IMR-90 (cell line): ENCODE measurements at regions not wholly inside any gene's neighbourhood (a gene's known extent, or its start where the extent isn't known, plus 50 kb on each side); places are given as distances from the start of the nearest gene placed in this dataset.

Experiments used
- BHLHE40 ChIP-seq: fragments of 150-350 bp; IDR thresholded peaks from 2 replicates; pipeline ENCODE4 v1.6.1; 2016; ENCODE audit warnings: mild to moderate bottlenecking, low read depth, low read length
- CEBPB ChIP-seq: IDR thresholded peaks from 2 replicates; pipeline ENCODE4 v1.6.1; 2012; ENCODE audit warnings: low read depth, low read length, improper control_type of control experiment
- CHD1 ChIP-seq: IDR thresholded peaks from 2 replicates; pipeline ENCODE4 v1.6.1; 2012; ENCODE audit warnings: low read depth, low read length, improper control_type of control experiment
- FOS ChIP-seq: fragments of 150-350 bp; IDR thresholded peaks from 2 replicates; pipeline ENCODE4 v1.6.1; 2016; ENCODE audit warnings: low read depth, low read length
- MAFK ChIP-seq: IDR thresholded peaks from 2 replicates; pipeline ENCODE4 v1.6.1; 2012; ENCODE audit warnings: low read depth, low read length, improper control_type of control experiment
- NFE2L2 ChIP-seq: fragments of 150-350 bp; IDR thresholded peaks from 2 replicates; pipeline ENCODE4 v1.6.1; 2016; ENCODE audit warnings: low read depth, mild to moderate bottlenecking, low read length
- POLR2A ChIP-seq: IDR thresholded peaks from 2 replicates; pipeline ENCODE4 v1.6.1; 2012; ENCODE audit warnings: mild to moderate bottlenecking, low read depth, low read length
- RAD21 ChIP-seq: IDR thresholded peaks from 2 replicates; pipeline ENCODE4 v1.6.1; 2012; ENCODE audit warnings: low read length, improper control_type of control experiment
- RCOR1 ChIP-seq: IDR thresholded peaks from 2 replicates; pipeline ENCODE4 v1.6.1; 2012; ENCODE audit warnings: mild to moderate bottlenecking, low read length, improper control_type of control experiment; ENCODE audit not compliant: insufficient replicate concordance
- SMC3 ChIP-seq: fragments of 150-350 bp; IDR thresholded peaks from 2 replicates; pipeline ENCODE4 v1.6.1; 2016; ENCODE audit warnings: low read depth, mild to moderate bottlenecking, antibody characterized with exemption, low read length, moderate library complexity
- TF ChIP-seq, protein P1 (sequence below): conservative IDR thresholded peaks from 2 replicates; pipeline ENCODE4 v1.5.1; 2012; ENCODE audit warnings: mild to moderate bottlenecking, low read depth, low read length, improper control_type of control experiment
- TF ChIP-seq, protein P2 (sequence below): fragments of 150-350 bp; IDR thresholded peaks from 2 replicates; pipeline ENCODE4 v1.6.1; 2016; ENCODE audit warnings: low read depth, mild to moderate bottlenecking, low read length, moderate library complexity, borderline replicate concordance
- TF ChIP-seq, protein P3 (sequence below): fragments of 150-350 bp; IDR thresholded peaks from 2 replicates; pipeline ENCODE4 v1.6.1; 2017; ENCODE audit warnings: mild to moderate bottlenecking, antibody characterized with exemption, low read length, low read depth

DNA sequence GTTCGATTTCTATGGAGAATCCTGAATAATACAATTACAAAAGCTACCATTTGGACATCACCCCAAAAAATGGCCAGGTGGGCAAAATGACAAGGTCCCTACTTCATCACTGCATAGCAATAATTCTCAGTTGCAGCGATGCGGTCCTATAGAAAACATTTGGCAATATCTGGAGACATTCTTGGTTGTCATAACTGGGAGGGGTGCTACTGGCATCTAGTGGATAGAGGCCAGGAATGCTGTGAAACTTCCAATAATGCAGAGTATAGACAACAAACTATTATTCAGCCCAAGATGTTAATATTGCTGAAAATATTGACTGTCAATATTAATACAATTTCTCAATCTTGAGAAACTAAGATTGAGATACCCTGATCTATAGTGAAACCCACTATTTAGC, 637.8 kb upstream of the PKDCC start:
- TF ChIP-seq, protein P1, sequence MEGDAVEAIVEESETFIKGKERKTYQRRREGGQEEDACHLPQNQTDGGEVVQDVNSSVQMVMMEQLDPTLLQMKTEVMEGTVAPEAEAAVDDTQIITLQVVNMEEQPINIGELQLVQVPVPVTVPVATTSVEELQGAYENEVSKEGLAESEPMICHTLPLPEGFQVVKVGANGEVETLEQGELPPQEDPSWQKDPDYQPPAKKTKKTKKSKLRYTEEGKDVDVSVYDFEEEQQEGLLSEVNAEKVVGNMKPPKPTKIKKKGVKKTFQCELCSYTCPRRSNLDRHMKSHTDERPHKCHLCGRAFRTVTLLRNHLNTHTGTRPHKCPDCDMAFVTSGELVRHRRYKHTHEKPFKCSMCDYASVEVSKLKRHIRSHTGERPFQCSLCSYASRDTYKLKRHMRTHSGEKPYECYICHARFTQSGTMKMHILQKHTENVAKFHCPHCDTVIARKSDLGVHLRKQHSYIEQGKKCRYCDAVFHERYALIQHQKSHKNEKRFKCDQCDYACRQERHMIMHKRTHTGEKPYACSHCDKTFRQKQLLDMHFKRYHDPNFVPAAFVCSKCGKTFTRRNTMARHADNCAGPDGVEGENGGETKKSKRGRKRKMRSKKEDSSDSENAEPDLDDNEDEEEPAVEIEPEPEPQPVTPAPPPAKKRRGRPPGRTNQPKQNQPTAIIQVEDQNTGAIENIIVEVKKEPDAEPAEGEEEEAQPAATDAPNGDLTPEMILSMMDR: no peak
- TF ChIP-seq POLR2A (no peak), RAD21 (no peak), RCOR1 (no peak), SMC3 (no peak), NFE2L2 (no peak), BHLHE40 (no peak), CEBPB (no peak), MAFK (no peak), CHD1 (no peak), FOS (no peak)
- TF ChIP-seq, protein P2, sequence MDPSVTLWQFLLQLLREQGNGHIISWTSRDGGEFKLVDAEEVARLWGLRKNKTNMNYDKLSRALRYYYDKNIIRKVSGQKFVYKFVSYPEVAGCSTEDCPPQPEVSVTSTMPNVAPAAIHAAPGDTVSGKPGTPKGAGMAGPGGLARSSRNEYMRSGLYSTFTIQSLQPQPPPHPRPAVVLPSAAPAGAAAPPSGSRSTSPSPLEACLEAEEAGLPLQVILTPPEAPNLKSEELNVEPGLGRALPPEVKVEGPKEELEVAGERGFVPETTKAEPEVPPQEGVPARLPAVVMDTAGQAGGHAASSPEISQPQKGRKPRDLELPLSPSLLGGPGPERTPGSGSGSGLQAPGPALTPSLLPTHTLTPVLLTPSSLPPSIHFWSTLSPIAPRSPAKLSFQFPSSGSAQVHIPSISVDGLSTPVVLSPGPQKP: no peak
- TF ChIP-seq, protein P3, sequence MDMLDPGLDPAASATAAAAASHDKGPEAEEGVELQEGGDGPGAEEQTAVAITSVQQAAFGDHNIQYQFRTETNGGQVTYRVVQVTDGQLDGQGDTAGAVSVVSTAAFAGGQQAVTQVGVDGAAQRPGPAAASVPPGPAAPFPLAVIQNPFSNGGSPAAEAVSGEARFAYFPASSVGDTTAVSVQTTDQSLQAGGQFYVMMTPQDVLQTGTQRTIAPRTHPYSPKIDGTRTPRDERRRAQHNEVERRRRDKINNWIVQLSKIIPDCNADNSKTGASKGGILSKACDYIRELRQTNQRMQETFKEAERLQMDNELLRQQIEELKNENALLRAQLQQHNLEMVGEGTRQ: no peak
